Activated naive CD4-positive, alpha-beta T cell treated with anti-CD3 and anti-CD28 coated beads, Interleukin-2, amount 50 U/mL, for 24 hours (primary cell): ENCODE measurements at regions not wholly inside any gene's neighbourhood (a gene's known extent, or its start where the extent isn't known, plus 50 kb on each side); places are given as distances from the start of the nearest gene placed in this dataset.

ENCODE experiments used
- H3K27ac Mint-ChIP-seq: one replicate; pipeline ENCODE4 v1.8.0; 2021; ENCODE audit warnings: mild to moderate bottlenecking, mixed read lengths
- H3K27me3 Mint-ChIP-seq: one replicate; pipeline ENCODE4 v1.8.0; 2021; ENCODE audit warnings: mixed read lengths
- H3K36me3 Mint-ChIP-seq: one replicate; pipeline ENCODE4 v1.8.0; 2021; ENCODE audit warnings: mixed read lengths
- H3K4me1 Mint-ChIP-seq: one replicate; pipeline ENCODE4 v1.8.0; 2021; ENCODE audit warnings: mixed read lengths
- H3K4me3 Mint-ChIP-seq: one replicate; pipeline ENCODE4 v1.8.0; 2021; ENCODE audit warnings: mild to moderate bottlenecking, mixed read lengths
- H3K9me3 Mint-ChIP-seq: one replicate; pipeline ENCODE4 v1.8.0; 2021; ENCODE audit warnings: mixed read lengths

DNA sequence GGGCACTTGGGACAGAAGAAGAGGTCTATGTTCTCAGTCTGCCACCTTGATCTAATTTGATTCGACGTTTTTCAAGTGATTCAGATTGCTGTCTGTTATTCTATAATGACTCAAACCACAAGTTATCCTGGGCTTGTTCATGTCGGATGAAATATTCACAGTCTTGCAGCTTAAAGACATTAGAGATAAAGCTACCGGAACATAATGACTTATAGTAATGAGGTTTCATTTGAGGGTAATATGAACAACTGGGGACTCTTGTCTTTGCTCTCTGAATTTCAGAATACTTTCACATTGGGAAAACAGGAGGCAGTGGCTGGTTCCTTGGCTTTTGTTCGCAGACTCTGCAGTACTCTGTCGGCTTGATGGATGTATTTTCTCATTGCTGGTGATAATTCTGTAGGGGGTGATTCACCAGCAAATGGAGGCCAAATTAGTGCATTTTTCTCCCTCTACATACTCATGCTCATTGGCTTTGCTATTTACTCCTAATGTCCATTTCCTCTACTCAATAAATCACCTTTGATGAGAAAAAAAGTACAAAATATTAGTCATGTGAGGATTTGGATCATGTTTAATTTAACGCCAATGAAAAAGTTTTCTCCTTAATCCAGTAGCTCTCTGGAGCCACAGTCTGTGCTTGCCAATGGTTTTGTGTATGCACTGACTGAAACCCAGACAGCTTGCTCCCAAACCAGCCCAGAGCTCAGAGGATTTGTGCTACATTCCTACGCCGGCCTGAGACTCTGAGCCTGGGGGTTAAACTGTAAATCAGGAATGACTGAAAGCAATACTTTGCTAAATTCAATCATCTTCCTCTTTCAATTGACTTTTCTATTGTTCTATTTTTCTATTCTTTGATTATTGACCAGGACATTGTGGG, 154.7 kb upstream of the ANKH start:
- H3K36me3 Mint-ChIP-seq: peaks cover 3% of the 10 kb centered on the region
- no peaks in the 10 kb centered on the region for H3K9me3 Mint-ChIP-seq
- no peak overlapping the region for H3K27ac Mint-ChIP-seq
- peaks cover 25% of the 10 kb centered on the region for H3K27me3 Mint-ChIP-seq
- no peak overlapping the region for H3K4me3 Mint-ChIP-seq
- H3K4me1 Mint-ChIP-seq: no peaks in the 10 kb centered on the region

DNA sequence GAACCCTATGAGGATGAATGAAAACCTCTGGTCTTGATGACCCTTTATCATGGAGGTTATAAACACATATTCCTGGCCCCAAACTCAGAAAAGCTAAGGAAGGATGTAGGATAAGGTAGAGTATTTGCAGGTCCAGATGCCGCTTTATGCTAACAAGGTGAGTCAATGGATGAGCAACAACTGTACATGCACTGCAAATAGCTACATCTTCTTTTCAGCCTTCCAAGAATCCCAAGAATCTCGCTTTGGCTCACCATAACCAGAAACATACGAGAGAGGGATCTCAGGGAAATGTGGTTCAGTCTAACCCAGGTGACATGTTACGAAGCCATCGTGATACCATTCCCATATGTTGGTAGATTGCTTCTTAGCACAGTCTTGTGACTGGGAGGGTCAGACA, 152.3 kb upstream of the ANKH start:
- H3K9me3 Mint-ChIP-seq: no peaks in the 10 kb centered on the region

DNA sequence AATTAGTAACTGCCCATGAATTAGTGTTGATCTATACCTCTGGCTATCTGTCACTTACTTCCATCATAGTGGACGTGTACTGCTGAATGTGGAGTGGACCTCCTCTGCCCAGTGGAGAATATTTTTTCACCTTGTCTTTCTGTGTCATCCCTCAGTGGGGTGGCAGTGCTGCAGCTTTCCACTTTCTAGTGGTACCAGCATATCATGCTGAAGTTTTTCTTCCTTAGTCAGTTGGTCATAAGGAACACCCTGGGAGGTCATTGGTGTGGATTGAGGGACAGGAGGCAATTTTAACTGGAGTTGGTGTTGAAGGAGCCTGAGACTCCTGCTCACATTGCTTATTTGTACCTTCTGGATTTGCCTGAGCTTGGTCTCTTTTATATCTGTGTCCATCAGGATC, 151.7 kb upstream of the ANKH start:
- H3K27me3 Mint-ChIP-seq: peaks cover 14% of the 10 kb centered on the region
- no peak overlapping the region for H3K27ac Mint-ChIP-seq
- no peaks in the 10 kb centered on the region for H3K4me1 Mint-ChIP-seq
- H3K36me3 Mint-ChIP-seq: peaks cover 3% of the 10 kb centered on the region
- H3K9me3 Mint-ChIP-seq: no peaks in the 10 kb centered on the region
- H3K4me3 Mint-ChIP-seq: no peak overlapping the region

More for the DNA sequence above, 152.3 kb upstream of the ANKH start:
- Mint-ChIP-seq H3K4me3 (no peak overlapping the region), H3K27me3 (peaks cover 18% of the 10 kb centered on the region), H3K27ac (no peak overlapping the region), H3K36me3 (peaks cover 3% of the 10 kb centered on the region), H3K4me1 (no peaks in the 10 kb centered on the region)

DNA sequence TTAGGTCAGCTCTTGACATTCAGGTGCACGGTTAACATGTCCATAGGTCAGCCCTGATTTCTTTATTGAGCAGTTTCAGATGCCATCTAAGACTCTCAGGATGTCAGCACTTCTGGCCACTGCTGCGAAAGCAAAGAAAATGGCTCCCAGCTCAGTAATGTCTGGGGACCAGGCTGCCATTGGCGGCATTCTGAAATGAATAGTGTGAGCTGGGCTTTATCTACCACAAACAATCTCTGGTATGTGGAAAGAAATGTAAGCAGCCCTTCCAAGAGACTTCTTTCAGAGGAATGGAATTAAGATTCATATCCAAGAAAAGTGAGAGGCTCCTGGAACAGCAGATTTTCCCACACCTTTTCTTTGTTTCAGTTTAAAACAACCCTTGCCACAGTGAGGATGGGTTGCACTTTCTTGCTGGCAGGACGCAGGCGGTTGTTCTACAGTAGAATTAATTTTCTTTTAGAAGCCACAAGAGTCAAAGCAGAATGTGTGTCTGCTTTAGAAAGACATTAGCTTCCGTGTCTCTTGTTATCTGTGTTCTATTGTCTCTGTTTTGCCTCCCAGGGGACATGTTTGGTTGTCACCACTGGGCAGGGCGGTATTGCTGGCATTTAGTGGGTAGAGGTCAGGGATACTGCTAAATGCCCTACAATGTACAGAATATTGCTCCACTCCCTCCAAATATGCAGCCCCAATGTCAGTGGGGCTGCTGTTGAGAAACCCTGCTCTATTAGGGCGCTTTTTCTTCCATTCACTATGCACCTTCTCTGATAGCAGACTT, 149.9 kb upstream of the ANKH start:
- peaks cover 5% of the 10 kb centered on the region for H3K36me3 Mint-ChIP-seq
- no peak overlapping the region for H3K4me3 Mint-ChIP-seq
- peaks cover 7% of the 10 kb centered on the region for H3K27me3 Mint-ChIP-seq
- H3K27ac Mint-ChIP-seq: no peak overlapping the region
- no peaks in the 10 kb centered on the region for H3K9me3 Mint-ChIP-seq
- no peaks in the 10 kb centered on the region for H3K4me1 Mint-ChIP-seq

DNA sequence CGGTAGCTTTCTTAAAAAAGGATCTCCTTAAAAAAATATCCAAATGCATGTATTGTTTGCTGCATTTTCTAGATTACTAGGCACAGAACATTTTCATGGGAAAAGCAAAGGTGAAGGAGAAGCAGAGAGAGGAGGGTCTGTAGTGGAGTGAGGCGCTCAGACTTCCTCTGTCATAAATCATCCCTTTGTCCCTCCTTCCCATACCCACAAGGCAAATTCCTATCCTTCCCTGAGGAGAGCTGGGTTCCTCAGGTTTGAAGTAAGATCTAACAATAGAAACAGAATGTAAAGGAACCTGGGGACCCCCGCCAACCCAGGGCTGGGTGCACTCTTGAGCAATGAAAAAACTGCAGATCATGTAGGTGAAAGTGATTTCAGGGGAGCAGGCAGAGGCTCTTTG, 149.2 kb upstream of the ANKH start:
- Mint-ChIP-seq H3K4me3 (no peak overlapping the region), H3K27ac (no peak overlapping the region), H3K9me3 (no peaks in the 10 kb centered on the region), H3K27me3 (peaks cover under 1% of the 10 kb centered on the region), H3K4me1 (no peaks in the 10 kb centered on the region), H3K36me3 (peaks cover 5% of the 10 kb centered on the region)

DNA sequence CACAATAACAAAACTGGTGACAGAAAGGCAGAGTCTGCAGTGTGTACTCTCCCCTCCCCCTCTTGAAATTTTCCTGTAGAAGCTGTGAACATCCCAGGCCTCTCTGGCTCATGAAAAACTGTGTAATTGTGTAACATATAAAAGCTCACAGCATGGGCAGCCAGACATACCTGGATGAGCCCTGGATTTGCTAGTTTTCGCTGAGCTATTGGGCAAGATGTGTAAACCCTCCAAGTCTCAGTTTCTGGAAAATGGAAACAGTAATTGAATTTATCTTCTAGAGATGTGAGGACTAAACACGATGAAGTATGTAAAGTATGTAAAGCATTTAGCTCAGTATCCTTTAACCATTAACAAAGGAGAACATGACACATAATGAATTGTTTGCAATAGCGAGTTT, 143.2 kb upstream of the ANKH start:
- Mint-ChIP-seq H3K9me3 (no peaks in the 10 kb centered on the region), H3K27me3 (no peaks in the 10 kb centered on the region), H3K4me1 (no peaks in the 10 kb centered on the region), H3K27ac (no peak overlapping the region), H3K4me3 (no peak overlapping the region), H3K36me3 (peaks cover 3% of the 10 kb centered on the region)

DNA sequence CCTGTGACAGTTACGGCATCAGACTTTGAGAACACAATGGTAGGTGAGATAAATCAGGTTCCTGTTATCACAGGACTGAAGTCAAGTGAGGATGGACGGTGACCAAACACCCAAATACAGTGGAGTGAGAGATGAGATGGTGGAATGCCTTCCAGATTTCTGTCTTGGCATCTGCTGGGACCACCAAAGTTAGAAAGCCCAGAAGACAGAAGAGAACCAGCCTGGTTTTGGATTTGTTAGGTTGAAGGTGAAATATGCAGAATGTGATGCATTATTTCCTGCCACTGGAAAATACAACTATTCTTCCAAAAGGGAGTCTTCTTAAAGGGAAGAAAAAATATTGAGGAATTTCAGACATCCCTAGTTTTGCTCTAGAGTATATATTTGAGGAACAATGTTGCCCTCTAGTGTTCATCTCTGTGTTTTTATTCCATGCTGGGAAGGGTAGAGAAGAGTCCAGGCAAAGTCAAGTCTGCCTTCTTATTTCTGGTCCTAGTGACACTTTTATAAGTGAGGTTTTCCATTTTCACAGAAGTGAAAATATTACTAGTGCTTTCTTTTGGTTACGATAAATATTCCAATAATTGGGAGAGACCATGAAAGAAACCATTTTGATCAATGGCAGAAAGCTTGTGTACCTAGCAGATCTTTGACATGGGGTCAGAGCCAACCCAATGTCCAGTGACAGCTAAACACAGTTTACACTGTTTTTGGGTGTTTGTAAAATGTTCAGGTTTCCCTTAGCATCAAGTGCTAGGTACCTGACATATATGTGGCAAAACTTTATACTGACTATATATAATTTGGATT, 142.3 kb upstream of the ANKH start:
- Mint-ChIP-seq H3K4me1 (no peaks in the 10 kb centered on the region), H3K36me3 (peaks cover 3% of the 10 kb centered on the region), H3K4me3 (no peak overlapping the region), H3K27me3 (no peaks in the 10 kb centered on the region), H3K9me3 (no peaks in the 10 kb centered on the region), H3K27ac (no peak overlapping the region)

DNA sequence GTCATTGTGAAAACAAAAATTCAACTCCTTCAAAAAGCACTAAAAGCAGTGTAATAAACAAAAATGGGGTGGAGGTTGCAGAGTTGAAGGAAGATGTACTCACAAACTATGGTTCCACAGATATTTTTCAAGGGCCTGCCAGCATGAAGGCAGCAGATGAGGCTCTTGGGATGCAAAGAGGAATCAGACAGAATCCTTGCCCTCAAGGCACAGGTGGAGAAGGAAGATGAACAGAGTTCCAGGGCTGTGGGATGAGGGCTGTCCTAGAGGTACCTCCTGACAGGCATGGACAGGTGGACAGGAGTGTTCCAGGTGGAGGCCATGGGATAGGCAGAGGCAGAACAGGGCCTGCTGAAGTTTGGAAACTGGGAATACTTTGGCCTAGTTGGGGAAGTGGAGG, 140.5 kb upstream of the ANKH start:
- H3K4me1 Mint-ChIP-seq: no peaks in the 10 kb centered on the region
- no peaks in the 10 kb centered on the region for H3K27me3 Mint-ChIP-seq
- H3K27ac Mint-ChIP-seq: no peak overlapping the region

DNA sequence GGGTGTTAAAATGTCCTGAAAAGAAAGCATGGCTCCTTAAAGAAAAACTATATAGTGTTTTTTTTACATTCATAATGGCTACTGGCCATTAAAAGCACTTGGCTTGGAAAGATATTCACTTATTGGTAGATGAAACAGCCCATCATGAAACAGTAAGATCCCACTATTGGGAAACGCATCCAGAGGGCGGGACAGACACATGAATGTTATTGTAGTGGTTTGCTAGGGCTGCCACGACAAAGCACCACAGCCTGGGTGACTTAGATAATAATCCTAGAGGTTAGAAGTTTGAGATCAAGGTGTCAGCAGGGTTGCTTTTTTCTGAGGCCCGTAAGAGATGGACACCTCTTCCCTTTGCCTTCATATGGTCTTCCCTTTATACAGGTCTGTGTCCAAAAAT, 139.4 kb upstream of the ANKH start:
- H3K9me3 Mint-ChIP-seq: no peaks in the 10 kb centered on the region
- no peaks in the 10 kb centered on the region for H3K36me3 Mint-ChIP-seq
- no peak overlapping the region for H3K4me3 Mint-ChIP-seq
- H3K4me1 Mint-ChIP-seq: no peaks in the 10 kb centered on the region
- H3K27ac Mint-ChIP-seq: no peak overlapping the region
- H3K27me3 Mint-ChIP-seq: no peaks in the 10 kb centered on the region

More for the DNA sequence above, 140.5 kb upstream of the ANKH start:
- H3K9me3 Mint-ChIP-seq: no peaks in the 10 kb centered on the region
- H3K36me3 Mint-ChIP-seq: peaks cover under 1% of the 10 kb centered on the region
- no peak overlapping the region for H3K4me3 Mint-ChIP-seq

DNA sequence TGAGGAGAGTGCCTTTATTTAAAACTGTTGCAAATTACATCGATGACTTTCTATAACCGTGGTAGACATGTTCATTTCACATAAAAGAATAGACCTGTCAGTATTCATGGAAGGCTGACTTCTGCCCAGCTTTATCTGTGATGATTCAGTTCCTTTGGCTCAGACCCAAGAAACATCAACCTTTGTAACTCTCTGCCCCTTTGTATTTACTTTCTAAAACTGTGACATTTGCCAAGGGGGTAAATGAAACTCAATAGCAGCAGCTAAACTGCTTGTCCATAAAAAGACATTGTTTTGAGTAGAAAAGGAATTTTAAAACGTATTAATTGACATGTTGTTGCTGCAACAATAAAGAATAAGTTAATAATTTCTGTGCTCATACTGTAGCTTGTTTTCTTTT, 137.8 kb upstream of the ANKH start:
- Mint-ChIP-seq H3K4me1 (no peaks in the 10 kb centered on the region), H3K9me3 (no peaks in the 10 kb centered on the region), H3K27me3 (no peaks in the 10 kb centered on the region), H3K27ac (no peak overlapping the region), H3K36me3 (no peaks in the 10 kb centered on the region), H3K4me3 (no peak overlapping the region)

DNA sequence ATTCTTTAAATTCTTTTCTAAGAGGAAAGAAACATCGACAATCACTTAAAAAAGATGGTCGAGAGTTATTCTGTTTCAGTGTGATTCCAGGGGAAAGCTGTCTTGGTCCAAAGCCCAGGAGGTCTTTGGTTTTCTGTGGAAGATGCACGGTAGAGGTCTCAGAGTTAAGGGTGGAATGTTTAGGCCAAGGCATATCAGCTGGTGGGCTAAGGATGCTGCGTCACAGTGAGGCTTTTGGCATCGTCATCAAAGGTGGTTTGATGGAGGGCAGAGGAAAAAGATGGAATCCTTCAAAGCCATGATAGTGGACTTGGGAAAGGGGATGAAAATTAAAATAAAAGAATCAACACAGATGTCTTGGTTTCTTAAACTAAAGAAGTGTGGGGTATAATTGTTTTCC, 137.3 kb upstream of the ANKH start:
- Mint-ChIP-seq H3K4me3 (no peak overlapping the region), H3K27me3 (no peaks in the 10 kb centered on the region), H3K4me1 (no peaks in the 10 kb centered on the region), H3K9me3 (no peaks in the 10 kb centered on the region), H3K27ac (no peak overlapping the region), H3K36me3 (no peaks in the 10 kb centered on the region)

DNA sequence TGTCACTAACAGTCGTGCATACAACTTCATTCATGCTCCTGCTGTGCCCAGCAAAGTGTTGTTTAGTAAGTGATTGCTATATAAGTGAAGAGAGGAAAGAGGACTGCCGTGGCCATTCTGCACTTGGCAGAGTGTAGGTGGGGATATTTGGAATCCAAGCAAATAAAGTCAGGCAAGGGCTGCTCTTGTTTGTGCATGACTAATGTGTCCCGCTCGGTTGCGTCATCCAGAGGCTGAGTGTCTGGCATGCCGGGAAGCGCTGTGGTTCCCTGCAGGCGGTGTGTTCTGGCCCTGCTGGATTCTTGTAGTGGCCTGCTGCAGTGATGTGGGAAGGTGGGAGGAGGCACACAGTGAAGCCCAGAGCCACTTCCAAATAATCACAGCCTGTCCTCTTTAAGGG, 136.9 kb upstream of the ANKH start:
- H3K36me3 Mint-ChIP-seq: no peaks in the 10 kb centered on the region
- no peaks in the 10 kb centered on the region for H3K4me1 Mint-ChIP-seq
- H3K9me3 Mint-ChIP-seq: no peaks in the 10 kb centered on the region
- H3K4me3 Mint-ChIP-seq: no peak overlapping the region
- H3K27me3 Mint-ChIP-seq: no peaks in the 10 kb centered on the region
- H3K27ac Mint-ChIP-seq: no peak overlapping the region

DNA sequence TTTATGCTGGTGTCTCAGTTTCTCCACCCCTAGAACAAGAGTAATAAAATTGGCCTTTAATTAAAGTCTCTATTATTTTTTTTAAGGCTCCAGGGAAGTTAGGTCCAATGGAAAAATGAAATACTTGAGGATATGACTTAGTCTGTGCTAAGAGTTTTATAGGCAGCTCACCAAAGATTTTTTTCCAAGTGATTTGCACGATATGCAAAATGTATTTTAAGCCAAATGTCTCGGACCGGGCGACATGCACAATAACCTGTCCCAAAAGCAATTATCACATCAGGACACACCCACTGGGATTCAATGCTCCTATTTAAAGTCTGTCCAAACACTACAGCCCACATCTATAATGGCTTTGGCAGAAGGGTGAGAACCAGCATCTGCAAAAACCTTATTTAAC, 136.1 kb upstream of the ANKH start:
- Mint-ChIP-seq H3K4me3 (no peak overlapping the region), H3K4me1 (no peaks in the 10 kb centered on the region), H3K27ac (no peak overlapping the region), H3K27me3 (no peaks in the 10 kb centered on the region), H3K36me3 (no peaks in the 10 kb centered on the region), H3K9me3 (no peaks in the 10 kb centered on the region)

DNA sequence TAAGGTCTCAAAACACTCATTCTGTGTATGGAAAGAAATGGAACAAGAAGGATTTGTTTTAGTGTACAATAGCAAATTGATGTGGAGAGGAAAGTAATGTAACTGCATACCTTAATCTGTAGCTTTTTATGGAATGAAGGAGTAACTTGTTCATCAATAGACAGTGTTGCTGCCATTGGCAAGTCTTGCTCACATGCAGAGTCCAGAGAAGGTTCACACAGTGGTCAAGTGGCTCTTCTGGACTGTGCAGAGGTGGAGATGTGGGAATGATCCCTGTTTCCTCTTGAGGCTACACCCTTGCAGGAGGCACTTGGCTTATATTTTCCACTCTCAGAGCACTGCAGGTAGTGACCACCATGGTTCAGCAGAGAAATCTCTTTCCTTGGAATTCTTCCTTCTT, 132.9 kb upstream of the ANKH start:
- Mint-ChIP-seq H3K4me3 (no peak overlapping the region), H3K4me1 (peaks cover 2% of the 10 kb centered on the region), H3K27ac (no peak overlapping the region), H3K36me3 (peaks cover under 1% of the 10 kb centered on the region), H3K27me3 (no peaks in the 10 kb centered on the region), H3K9me3 (no peaks in the 10 kb centered on the region)

DNA sequence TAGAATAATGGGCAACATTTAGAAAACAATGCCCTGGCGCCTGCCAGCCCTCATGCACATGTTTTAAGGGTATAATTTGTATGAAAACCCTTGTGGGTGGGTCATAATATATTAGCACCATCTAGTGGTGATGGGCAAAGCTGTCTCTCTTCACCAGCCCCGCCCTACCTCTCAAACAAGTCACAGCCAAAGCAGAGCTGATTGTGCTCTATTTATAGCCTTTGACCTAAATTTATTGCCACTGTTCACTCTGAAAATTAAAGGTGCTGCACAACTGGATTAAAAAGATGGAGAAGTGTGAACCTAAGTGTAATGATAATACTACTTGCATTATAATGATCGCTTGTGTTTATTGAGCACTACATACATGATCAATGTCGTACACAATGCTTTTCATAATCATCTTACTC, 131.9 kb upstream of the ANKH start:
- peaks cover 5% of the 10 kb centered on the region for H3K36me3 Mint-ChIP-seq
- H3K9me3 Mint-ChIP-seq: peaks cover 3% of the 10 kb centered on the region
- no peaks in the 10 kb centered on the region for H3K27me3 Mint-ChIP-seq
- peaks cover 5% of the 10 kb centered on the region for H3K4me1 Mint-ChIP-seq
- no peak overlapping the region for H3K4me3 Mint-ChIP-seq
- no peak overlapping the region for H3K27ac Mint-ChIP-seq

DNA sequence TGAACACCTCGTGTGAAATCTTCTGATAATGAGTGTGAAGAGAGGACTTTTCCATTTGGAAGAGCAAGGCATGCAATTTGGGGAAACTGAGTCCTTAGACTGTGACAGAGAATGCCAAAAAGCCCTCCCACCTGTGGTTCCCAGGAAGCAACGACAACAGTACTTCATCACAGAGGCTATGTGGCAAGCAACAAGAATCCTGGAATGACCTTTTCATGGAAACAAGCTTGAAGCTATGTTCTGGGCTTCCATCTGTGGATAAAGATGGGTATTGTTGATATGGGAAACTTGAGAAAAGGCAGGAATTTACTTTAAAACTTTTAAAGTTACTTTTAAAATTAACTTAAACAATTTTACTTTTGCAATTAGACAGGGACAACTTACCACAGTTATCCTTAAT, 131.2 kb upstream of the ANKH start:
- Mint-ChIP-seq H3K36me3 (peaks cover 8% of the 10 kb centered on the region), H3K9me3 (peaks cover 10% of the 10 kb centered on the region), H3K27ac (no peak overlapping the region), H3K4me3 (no peak overlapping the region), H3K4me1 (peaks cover 5% of the 10 kb centered on the region), H3K27me3 (no peaks in the 10 kb centered on the region)
